ENCODE measurements at regions not wholly inside any gene's neighbourhood (a gene's known extent, or its start where the extent isn't known, plus 50 kb on each side); places are given as distances from the start of the nearest gene placed in this dataset.
"Not testable (repeated sequence)": the region's sequence is repeated elsewhere in the genome, so short reads cannot be mapped to it uniquely, and the experiment has no call there.

GRCh38 chr1:149677359-149677758, 93.7 kb downstream of the PPIAL4C start:
- dilution Hi-C loops (cut with MboI; ENCODE audit: extremely low pct_ligation_motif_present, low sequenced_read_pairs); POLR2A ChIA-PET; H3K36me3 ChIP-seq (ENCODE audit: control insufficient read depth in 2 of 2, extremely low read depth in 1 of 2, insufficient read depth in 2 of 2, low read length in 2 of 2); H3K4me3 ChIP-seq (replicated peaks in 1 of 3; ENCODE audit: insufficient read depth in 1 of 3, low read depth in 1 of 3, low read length in 3 of 3); DNase-seq (ENCODE audit: low read depth, low spot score); H3K9ac ChIP-seq (replicated peaks; ENCODE audit: extremely low read depth, insufficient read depth, low read length); H3K4me1 ChIP-seq (ENCODE audit: control insufficient read depth, extremely low read depth, insufficient read depth, low read length); H2AFZ ChIP-seq (ENCODE audit: low read depth, low read length); H3K9me3 ChIP-seq (replicated peaks; ENCODE audit: control insufficient read depth, insufficient read depth, low read length); intact Hi-C loops (cut with micrococcal nuclease); H3K27ac ChIP-seq (ENCODE audit: insufficient read depth, low read depth, low read length); CTCF ChIA-PET; H3K9me1 ChIP-seq (replicated peaks; ENCODE audit: control insufficient read depth, extremely low read depth, insufficient read depth, low read length); H4K20me1 ChIP-seq (replicated peaks; ENCODE audit: control insufficient read depth, extremely low read depth, insufficient read depth, low read length); H3K79me2 ChIP-seq (ENCODE audit: control insufficient read depth, insufficient read depth, low read length); BruUV-seq (replicated peaks); H3K4me2 ChIP-seq (ENCODE audit: insufficient read depth, low read length); FAIRE-seq; H3K27me3 ChIP-seq (ENCODE audit: control insufficient read depth in 2 of 2, insufficient read depth in 2 of 2, low read length in 2 of 2): not testable (repeated sequence)

- H2AFZ ChIP-seq (ENCODE audit: low read depth, low read length); BruUV-seq (replicated peaks); H3K27ac ChIP-seq (ENCODE audit: insufficient read depth, low read depth, low read length); H3K4me3 ChIP-seq (replicated peaks in 1 of 3; ENCODE audit: insufficient read depth in 1 of 3, low read depth in 1 of 3, low read length in 3 of 3); H3K79me2 ChIP-seq (ENCODE audit: control insufficient read depth, insufficient read depth, low read length); H3K27me3 ChIP-seq (ENCODE audit: control insufficient read depth in 2 of 2, insufficient read depth in 2 of 2, low read length in 2 of 2); DNase-seq (ENCODE audit: low read depth, low spot score); H3K9me1 ChIP-seq (replicated peaks; ENCODE audit: control insufficient read depth, extremely low read depth, insufficient read depth, low read length); H3K9me3 ChIP-seq (replicated peaks; ENCODE audit: control insufficient read depth, insufficient read depth, low read length); H3K4me1 ChIP-seq (ENCODE audit: control insufficient read depth, extremely low read depth, insufficient read depth, low read length); H4K20me1 ChIP-seq (replicated peaks; ENCODE audit: control insufficient read depth, extremely low read depth, insufficient read depth, low read length); H3K4me2 ChIP-seq (ENCODE audit: insufficient read depth, low read length); H3K36me3 ChIP-seq (ENCODE audit: control insufficient read depth in 2 of 2, extremely low read depth in 1 of 2, insufficient read depth in 2 of 2, low read length in 2 of 2); intact Hi-C loops (cut with micrococcal nuclease); dilution Hi-C loops (cut with MboI; ENCODE audit: extremely low pct_ligation_motif_present, low sequenced_read_pairs); POLR2A ChIA-PET; H3K9ac ChIP-seq (replicated peaks; ENCODE audit: extremely low read depth, insufficient read depth, low read length); CTCF ChIA-PET: not testable (repeated sequence)
- peak; percentile 73 for FAIRE-seq
Observed at GRCh38 chr1:149686593-149687238, 95.8 kb upstream of the FCGR1A start.

- H3K36me3 ChIP-seq (ENCODE audit: control insufficient read depth in 2 of 2, extremely low read depth in 1 of 2, insufficient read depth in 2 of 2, low read length in 2 of 2); H4K20me1 ChIP-seq (replicated peaks; ENCODE audit: control insufficient read depth, extremely low read depth, insufficient read depth, low read length); H3K79me2 ChIP-seq (ENCODE audit: control insufficient read depth, insufficient read depth, low read length); FAIRE-seq; CTCF ChIA-PET; H3K4me2 ChIP-seq (ENCODE audit: insufficient read depth, low read length); H3K9me3 ChIP-seq (replicated peaks; ENCODE audit: control insufficient read depth, insufficient read depth, low read length); H2AFZ ChIP-seq (ENCODE audit: low read depth, low read length); H3K27ac ChIP-seq (ENCODE audit: insufficient read depth, low read depth, low read length); H3K9me1 ChIP-seq (replicated peaks; ENCODE audit: control insufficient read depth, extremely low read depth, insufficient read depth, low read length); H3K27me3 ChIP-seq (ENCODE audit: control insufficient read depth in 2 of 2, insufficient read depth in 2 of 2, low read length in 2 of 2); H3K4me1 ChIP-seq (ENCODE audit: control insufficient read depth, extremely low read depth, insufficient read depth, low read length); H3K4me3 ChIP-seq (replicated peaks in 1 of 3; ENCODE audit: insufficient read depth in 1 of 3, low read depth in 1 of 3, low read length in 3 of 3); POLR2A ChIA-PET; dilution Hi-C loops (cut with MboI; ENCODE audit: extremely low pct_ligation_motif_present, low sequenced_read_pairs); BruUV-seq (replicated peaks); DNase-seq (ENCODE audit: low read depth, low spot score); intact Hi-C loops (cut with micrococcal nuclease); H3K9ac ChIP-seq (replicated peaks; ENCODE audit: extremely low read depth, insufficient read depth, low read length): not testable (repeated sequence)
Observed at GRCh38 chr1:149691399-149691798, 91.1 kb upstream of the FCGR1A start.

GRCh38 chr1:149692804-149693539, 89.5 kb upstream of the FCGR1A start:
- dilution Hi-C loops (cut with MboI; ENCODE audit: extremely low pct_ligation_motif_present, low sequenced_read_pairs); H3K36me3 ChIP-seq (ENCODE audit: control insufficient read depth in 2 of 2, extremely low read depth in 1 of 2, insufficient read depth in 2 of 2, low read length in 2 of 2); H2AFZ ChIP-seq (ENCODE audit: low read depth, low read length); H3K4me2 ChIP-seq (ENCODE audit: insufficient read depth, low read length); H4K20me1 ChIP-seq (replicated peaks; ENCODE audit: control insufficient read depth, extremely low read depth, insufficient read depth, low read length); DNase-seq (ENCODE audit: low read depth, low spot score); H3K9me1 ChIP-seq (replicated peaks; ENCODE audit: control insufficient read depth, extremely low read depth, insufficient read depth, low read length); FAIRE-seq; H3K79me2 ChIP-seq (ENCODE audit: control insufficient read depth, insufficient read depth, low read length); H3K27me3 ChIP-seq (ENCODE audit: control insufficient read depth in 2 of 2, insufficient read depth in 2 of 2, low read length in 2 of 2); H3K4me3 ChIP-seq (replicated peaks in 1 of 3; ENCODE audit: insufficient read depth in 1 of 3, low read depth in 1 of 3, low read length in 3 of 3); BruUV-seq (replicated peaks); CTCF ChIA-PET; H3K4me1 ChIP-seq (ENCODE audit: control insufficient read depth, extremely low read depth, insufficient read depth, low read length); H3K9ac ChIP-seq (replicated peaks; ENCODE audit: extremely low read depth, insufficient read depth, low read length); H3K9me3 ChIP-seq (replicated peaks; ENCODE audit: control insufficient read depth, insufficient read depth, low read length); H3K27ac ChIP-seq (ENCODE audit: insufficient read depth, low read depth, low read length); POLR2A ChIA-PET; intact Hi-C loops (cut with micrococcal nuclease): not testable (repeated sequence)

All from endothelial cell of umbilical vein (primary cell).